NCI-H446 (cell line): ENCODE measurements at regions not wholly inside any gene's neighbourhood (a gene's known extent, or its start where the extent isn't known, plus 50 kb on each side); places are given as distances from the start of the nearest gene placed in this dataset.
"Not testable (repeated sequence)": the region's sequence is repeated elsewhere in the genome, so short reads cannot be mapped to it uniquely, and the experiment has no call there.

Experiments
- DNase-seq, 2 experiments: peaks; one replicate each; lab custom pipeline; 2025; lab: John Stamatoyannopoulos, UW

DNA sequence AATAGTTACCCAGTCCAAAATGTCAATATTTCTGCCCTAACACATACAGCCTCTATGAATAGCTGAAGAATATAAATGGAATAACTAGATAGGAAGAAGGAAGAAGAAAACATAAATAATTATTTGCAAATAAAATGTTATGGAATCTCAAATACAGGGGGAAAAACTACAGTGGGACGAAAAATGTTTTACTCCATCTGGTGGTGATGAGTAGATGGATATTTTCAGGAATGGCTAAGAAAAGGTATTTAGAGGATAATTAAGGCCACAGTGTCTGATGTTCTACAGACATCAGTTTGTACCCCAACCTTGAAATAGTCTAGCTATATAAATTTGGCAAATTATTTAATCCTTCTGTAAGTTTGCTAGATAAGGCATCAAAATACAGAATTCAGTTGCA, 178.1 kb upstream of the FSHR start:
- no peak for DNase-seq

DNA sequence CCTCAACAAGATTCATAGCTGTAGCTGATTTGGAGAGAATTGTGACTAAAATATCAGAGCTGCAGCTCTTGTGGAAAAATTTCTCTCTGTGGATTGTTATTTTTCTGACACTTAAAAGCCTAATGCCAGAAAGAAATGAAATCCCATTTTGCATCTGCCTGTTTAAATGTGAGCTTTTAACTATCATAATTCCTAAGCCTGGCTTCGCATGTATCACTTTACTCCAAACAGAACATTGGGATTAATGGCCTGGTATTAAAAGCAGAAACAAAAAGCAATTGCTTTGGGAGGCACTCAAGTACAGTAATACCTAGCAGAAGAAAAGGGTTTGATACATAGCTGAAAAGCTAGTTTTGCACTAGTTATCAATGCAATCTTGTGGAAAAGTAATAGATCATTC, 164.2 kb upstream of the FSHR start:
- DNase-seq: no peak

DNA sequence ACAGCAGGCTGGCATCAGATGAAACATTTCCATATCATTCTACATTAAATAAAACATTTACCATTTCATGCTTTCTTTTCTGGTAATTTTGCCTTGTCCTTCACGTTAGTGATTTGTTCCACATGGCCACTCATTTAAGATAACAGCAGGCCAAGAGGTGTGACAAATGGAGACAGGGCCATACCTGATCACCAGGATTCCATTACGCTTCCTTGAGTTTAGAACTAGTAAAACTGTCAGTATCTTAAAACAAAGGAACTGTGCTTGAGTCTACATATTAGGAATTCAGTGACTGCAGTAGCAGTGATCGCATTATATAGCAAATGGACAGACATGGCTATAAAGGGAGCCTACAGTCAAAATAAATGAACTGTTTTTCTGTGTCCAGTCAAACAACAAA, 155.1 kb upstream of the FSHR start:
- no peak for DNase-seq

DNA sequence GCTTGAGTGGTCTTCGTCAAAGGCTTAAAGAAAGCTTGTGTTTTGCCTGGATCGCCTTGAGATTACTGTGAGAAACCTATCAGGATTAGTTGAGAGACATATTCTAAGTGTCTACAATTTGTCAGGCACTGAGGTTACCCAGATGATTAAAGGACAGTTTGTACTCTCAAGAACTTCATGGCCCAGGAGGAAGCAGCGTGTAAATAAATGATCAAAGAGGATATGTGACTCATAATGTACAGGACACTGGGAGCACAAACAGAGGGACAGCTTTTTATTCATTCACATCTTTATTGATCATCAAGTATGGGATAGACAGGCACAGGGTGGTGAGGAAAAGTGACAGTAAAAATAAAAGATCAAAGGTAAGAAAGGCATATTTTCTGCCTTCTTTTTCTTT, 152.6 kb upstream of the FSHR start:
- no peak for DNase-seq

DNA sequence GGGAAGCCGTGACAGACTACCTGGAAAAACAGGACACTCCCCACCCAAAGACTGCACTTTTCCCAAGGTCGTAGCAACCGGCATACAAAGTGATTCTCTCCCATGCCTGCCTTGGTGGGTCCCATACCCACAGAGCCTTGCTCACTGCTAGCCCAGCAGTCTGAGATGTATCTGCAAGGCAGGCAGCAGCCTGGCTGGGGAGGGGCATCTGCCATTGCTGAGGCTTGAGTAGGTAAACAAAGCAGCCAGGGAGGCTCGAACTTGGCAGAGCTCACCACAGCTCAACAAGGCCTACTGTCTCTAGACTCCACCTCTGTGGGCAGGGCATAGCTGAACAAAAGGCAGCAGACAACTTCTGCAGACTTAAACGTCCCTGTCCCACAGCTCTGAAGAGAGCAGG, 144.4 kb upstream of the FSHR start:
- not testable (repeated sequence) for DNase-seq

DNA sequence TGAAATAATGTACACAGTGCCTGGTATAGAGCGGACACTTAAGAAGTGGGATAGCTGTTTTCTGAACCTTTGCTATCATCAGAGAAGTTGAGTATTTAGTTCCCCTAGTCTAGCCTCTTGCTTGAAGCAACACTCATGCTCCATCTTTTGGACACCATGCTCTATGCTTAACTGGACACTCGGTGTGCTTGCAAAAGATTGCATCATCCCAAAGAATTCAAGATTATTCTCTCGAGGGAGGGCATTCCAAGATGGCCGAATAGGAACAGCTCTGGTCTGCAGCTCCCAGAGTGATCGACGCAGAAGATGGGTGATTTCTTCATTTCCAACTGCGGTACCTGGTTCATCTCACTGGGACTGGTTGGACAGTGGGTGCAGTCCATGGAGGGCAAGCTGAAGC, 143.9 kb upstream of the FSHR start:
- DNase-seq: no peak

DNA sequence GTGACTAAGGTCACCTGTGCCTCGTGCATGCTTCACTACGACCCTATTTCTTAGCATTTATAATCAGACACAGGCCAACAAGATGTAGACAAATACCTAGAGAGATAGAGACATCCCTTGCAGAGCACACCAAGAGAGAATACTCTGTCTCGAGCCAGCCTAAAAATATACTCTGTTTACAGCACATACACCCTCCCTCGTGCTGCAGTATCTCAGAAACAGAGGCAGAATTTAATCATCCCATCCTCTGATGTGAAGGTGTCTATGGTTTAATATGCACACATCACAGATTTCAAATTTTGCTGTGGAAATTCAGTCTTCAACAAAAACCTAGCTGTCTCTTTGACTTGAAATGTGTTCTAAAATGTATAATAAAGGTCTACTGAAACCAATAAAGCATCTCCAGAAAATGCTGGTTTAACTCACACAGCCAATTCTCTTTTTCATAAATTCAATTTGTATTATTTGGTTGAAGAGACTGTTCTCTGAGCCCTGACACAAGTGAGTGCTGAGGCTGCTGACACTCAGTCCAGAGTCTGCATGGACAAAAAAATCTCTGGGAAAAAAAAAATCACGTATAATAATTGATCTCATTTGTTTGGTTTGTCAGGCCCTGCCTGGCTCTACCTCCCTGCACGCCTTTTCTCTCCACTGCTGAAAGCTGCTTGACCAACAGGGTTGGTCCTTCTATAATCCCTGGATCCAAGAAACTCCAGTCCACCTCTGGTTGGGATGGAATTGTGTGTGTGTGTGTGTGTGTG, 142.0 kb upstream of the FSHR start:
- DNase-seq: no peak

DNA sequence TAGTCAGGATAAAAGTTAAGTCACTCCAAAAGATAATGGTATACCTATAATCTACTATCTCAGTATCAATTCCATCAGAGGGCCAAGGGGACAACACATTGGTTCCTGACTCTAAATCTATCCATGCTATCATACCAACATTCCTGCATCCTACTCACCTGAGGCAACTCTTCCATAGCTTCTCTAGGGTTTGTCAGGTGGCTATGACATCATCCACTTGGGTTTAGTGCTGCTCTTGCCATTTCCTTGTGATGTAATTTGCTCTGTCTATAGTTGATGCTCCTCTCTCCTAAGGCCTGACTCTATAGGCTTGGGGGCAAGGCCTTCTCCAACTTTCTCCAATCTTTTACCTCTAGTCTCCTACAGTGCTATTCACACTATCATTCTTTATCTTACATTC, 139.9 kb upstream of the FSHR start:
- DNase-seq: no peak

- no peak for DNase-seq
Observed at GRCh38 chr2:49291619-49292018, 137.3 kb upstream of the FSHR start.

- DNase-seq: no peak
Observed at GRCh38 chr2:49289711-49290110, 135.4 kb upstream of the FSHR start.

DNA sequence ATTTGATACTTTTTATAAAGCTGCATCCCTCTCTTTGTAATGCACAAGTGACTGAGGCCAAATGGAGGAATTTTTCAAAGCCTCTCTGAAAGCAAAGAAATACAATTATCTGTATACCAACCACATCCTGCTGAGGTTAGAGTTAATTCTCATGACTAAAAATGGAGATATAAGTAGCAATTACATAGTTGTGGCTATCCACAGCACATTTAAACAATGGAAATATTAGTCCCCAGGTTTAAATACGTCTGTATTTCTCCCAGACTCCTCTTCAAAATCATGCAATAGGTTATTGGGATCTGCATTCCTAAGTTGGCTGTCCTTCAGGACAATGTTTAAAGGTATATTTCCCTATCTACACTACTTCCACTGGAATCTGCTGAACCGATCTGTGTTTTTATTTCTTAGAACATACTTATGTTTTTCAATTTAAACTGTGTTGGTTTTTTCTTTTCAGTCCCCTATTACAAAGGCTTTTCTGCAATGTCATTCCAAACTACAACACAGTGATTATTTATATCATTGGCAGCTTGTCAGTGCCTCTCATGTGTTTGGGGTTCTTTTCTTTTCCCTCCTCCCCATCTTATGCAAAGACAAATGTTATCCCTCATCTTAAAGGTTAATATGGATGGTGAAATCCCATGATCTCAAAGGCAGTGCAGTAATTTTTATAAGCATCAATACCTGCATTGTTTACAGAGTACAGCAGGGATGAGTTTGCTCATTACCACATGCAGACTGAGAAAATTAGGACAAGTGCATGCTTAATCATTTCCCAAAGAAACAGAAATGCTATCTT, 134.8 kb upstream of the FSHR start:
- no peak for DNase-seq

GRCh38 chr2:49288113-49288705, 133.9 kb upstream of the FSHR start:
- DNase-seq: peak; percentile 1 to 33

- DNase-seq: no peak
Observed at GRCh38 chr2:49286726-49287125, 132.4 kb upstream of the FSHR start.

DNA sequence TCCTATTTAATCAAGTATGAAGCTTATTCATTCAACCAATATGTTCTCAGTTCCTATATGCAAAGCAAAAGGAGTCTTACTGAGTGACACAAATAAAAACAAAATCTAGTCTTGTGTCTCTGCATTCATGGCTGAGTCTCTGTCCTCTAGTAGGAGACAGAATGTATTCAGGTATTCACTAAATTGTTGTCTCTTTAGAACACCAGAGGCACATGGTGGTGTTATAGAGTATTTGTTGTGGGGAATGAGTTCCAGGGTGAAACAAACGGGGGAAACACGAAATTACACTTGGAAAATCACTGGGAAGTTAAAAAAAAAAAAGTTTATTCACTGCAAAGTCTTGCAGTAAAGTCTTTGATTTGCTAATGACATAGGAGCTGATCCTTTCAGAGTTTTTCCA, 131.7 kb upstream of the FSHR start:
- DNase-seq: no peak

- no peak for DNase-seq
Observed at GRCh38 chr2:49278561-49278960, 124.2 kb upstream of the FSHR start.

- DNase-seq: no peak
Observed at GRCh38 chr2:49278141-49278540, 123.8 kb upstream of the FSHR start.

- DNase-seq: peak; percentile 26 to 78
Observed at GRCh38 chr2:49271060-49271606, 116.8 kb upstream of the FSHR start.

DNA sequence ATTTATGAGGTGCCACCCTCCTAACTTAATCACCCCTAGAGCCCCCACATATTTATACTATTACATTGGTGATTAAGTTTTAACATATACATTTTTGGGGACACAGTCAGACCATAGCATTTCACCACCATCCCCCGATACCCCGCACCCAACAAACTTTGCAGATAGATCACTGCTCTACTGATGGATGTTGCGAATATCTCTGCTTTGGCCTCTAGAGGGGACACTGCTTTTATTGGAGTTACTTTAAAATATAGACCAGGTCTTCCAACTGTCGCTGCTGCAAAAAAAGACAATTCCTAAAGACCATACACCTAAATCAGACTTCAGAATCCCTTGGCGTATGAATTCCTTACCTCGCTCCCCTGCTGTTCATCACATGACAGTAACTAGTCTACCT, 115.8 kb upstream of the FSHR start:
- no peak for DNase-seq

GRCh38 chr2:49265471-49265870, 111.2 kb upstream of the FSHR start:
- DNase-seq: no peak

DNA sequence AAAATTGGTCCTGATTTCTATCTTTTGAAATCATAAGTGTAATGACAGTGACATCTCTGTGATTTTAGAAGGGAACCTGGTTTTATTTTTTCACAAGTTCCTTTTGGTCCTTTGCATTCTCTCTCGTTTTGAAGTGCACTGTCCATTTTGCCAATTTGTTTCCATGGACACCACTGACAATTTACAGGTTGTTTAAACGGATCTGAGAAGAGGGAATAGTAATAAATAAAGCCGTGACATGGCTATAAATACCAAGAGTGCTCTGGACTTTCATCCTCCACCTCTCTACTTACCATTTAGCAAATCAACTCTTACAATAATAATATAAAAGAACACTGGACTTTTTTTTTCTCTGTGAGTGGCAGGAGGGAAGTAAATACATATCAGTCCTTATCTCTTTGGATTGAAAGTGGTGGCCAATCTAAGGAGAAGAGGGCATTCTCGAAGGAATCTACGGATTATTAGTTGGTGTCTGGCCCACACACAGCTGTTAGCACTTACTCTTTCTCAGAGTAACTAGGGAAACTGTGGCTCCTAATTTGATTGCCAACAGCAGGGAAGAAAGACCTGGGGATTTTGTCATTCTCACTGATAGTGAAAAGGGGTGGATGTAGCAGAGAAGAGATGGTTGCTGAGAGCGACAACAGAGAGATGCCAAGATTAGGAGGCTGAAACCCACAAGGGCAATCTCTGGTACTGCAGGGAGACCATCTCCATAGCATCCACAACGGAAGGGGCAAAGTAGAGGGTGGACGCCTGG, 108.7 kb upstream of the FSHR start:
- DNase-seq: no peak

DNA sequence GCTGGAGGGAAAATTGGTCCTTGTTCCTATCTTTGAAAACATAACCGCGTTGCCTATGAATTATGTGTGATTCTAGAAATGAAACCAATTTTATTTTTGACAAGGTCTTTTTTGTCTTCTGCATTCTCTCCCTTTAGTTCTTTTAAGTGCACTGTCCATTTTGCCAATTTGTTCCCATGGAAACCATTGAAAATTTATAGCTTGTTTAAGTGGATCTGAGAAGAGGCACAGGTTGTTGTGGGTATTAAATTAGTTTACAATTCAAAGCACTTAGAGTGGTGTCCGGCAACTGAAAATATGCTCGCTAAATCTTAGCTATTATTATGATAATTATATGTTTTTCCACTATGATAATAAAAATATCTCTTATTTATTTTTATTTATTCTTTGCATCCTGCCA, 107.5 kb upstream of the FSHR start:
- no peak for DNase-seq

GRCh38 chr2:49260979-49261538, 106.7 kb upstream of the FSHR start:
- no peak for DNase-seq
